ENCODE measurements at regions not wholly inside any gene's neighbourhood (a gene's known extent, or its start where the extent isn't known, plus 50 kb on each side); places are given as distances from the start of the nearest gene placed in this dataset.

DNA sequence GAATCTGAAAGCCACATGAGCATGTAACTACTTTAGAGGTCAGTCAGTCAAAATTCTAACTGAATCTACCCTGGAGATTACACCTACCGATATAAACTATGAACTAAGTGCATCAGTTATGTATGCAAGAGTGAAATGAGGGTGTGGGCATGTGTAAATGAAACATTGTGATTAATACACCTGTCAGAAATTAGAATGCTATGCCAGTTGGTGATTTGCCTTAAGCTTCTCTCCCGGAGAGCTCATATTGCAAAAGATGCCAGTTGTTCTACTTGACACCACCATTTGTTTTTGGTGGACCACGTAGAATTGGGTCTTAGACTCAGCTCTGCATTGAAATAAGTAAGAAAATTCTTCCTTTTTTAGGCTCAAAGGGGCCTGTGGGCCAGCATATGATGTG lies 91.0 kb upstream of the KBTBD8 start:
- ATAC-seq (no peak), DNase-seq (ENCODE audit: low read depth, low spot score) (no peak)
- H3K9ac ChIP-seq (ENCODE audit: low read length): no peak overlapping the region
- no peak overlapping the region for H3K4me3 ChIP-seq (replicated peaks in 1 of 2; ENCODE audit: low read depth in 1 of 2, low read length in 2 of 2)
- H3K79me2 ChIP-seq (ENCODE audit: insufficient read depth, low read length): no peaks in the 10 kb centered on the region
- H3K27me3 ChIP-seq (ENCODE audit: insufficient read depth, low read length): peaks cover 29% of the 10 kb centered on the region; the same call in 1 of the 2 replicates
- no TSS peak for BruUV-seq (replicated peaks)
- no peak overlapping the region for H3K4me2 ChIP-seq (ENCODE audit: low read length)
- ChIA-PET CTCF (no interaction called here), RAD21 (ENCODE audit: low non-redundant PET in 1 of 2, low total read pairs in 2 of 2, uncharacterized antibody in 2 of 2, unreplicated experiment in 2 of 2) (no interaction called here), POLR2A (no interaction called here)
- no peaks in the 10 kb centered on the region for H3K4me1 ChIP-seq (ENCODE audit: control insufficient read depth in 1 of 2, insufficient read depth in 2 of 2, low read length in 2 of 2)
- no peak overlapping the region for H2AFZ ChIP-seq (ENCODE audit: low read depth, low read length, poor library complexity, severe bottlenecking)
- TF ChIP-seq, protein P1, sequence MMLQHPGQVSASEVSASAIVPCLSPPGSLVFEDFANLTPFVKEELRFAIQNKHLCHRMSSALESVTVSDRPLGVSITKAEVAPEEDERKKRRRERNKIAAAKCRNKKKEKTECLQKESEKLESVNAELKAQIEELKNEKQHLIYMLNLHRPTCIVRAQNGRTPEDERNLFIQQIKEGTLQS (IDR thresholded peaks at IDR 0.05): no peak
- TF ChIP-seq SRF (IDR thresholded peaks at IDR 0.05; ENCODE audit: low read depth): no peak
- TF ChIP-seq POLR2AphosphoS5 (IDR thresholded peaks at IDR 0.05; ENCODE audit: low read depth, low read length): no peak
- no peak for TF ChIP-seq JUND (IDR thresholded peaks at IDR 0.05)
- H3K9me3 ChIP-seq (ENCODE audit: control insufficient read depth in 1 of 2, insufficient read depth in 1 of 2, low read depth in 1 of 2, low read length in 2 of 2): no peaks in the 10 kb centered on the region
- H3K27ac ChIP-seq (ENCODE audit: low read depth, low read length): no peak overlapping the region
- H4K20me1 ChIP-seq (ENCODE audit: insufficient read depth): no peaks in the 10 kb centered on the region
- no peaks in the 10 kb centered on the region for H3K9me2 ChIP-seq (ENCODE audit: insufficient read depth)
- H3K36me3 ChIP-seq (ENCODE audit: control insufficient read depth in 1 of 2, insufficient read depth in 2 of 2, low read length in 2 of 2): no peaks in the 10 kb centered on the region; a peak in 1 of 4 replicates
- intact Hi-C loops (cut with micrococcal nuclease): no loop called here

DNA sequence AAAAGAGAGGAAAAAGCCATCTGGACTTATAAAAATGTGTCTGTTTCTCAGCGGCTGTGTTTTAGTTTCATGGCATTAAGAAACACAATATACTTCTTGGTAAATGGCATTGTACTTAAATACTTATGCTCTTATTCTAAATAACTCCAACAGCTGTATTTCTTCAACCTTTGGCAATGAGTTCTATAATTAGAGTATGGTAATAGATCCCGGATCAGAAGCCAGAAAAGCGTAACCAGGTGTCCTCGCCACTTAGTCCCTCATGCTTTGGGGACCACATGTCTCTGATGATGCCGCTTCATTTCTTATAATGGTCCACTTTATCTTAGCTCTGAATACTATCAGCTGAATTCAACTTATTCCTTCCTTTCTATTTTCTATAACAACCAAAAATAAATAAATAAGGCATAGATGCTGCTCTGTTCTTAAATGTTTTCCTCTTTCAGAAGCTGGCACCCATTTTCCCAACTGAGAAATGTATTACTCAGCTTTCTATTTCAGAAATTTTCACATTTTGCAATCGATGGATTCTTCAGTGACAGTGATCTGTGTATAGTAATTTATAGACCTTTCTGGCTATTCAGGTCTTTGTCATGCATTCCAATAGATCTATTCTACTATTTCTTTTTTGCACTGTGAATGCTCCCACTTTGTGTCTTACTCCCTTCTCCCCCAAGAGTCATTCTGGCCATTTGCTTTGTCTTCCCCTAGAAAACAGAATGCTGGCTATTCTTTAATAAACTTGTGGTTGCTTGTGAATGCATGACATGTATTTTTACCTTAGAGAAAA lies 87.6 kb upstream of the KBTBD8 start:
- no peak for TF ChIP-seq ZFX (IDR thresholded peaks at IDR 0.05)
- Histone ChIP-seq H3K4me1 (ENCODE audit: control insufficient read depth in 1 of 2, insufficient read depth in 2 of 2, low read length in 2 of 2) (no peaks in the 10 kb centered on the region), H3K27ac (ENCODE audit: low read depth, low read length) (no peak overlapping the region), H4K20me1 (ENCODE audit: insufficient read depth) (no peaks in the 10 kb centered on the region), H3K9ac (ENCODE audit: low read length) (no peak overlapping the region), H3K9me3 (ENCODE audit: control insufficient read depth in 1 of 2, insufficient read depth in 1 of 2, low read depth in 1 of 2, low read length in 2 of 2) (no peaks in the 10 kb centered on the region), H3K79me2 (ENCODE audit: insufficient read depth, low read length) (no peaks in the 10 kb centered on the region), H3K9me2 (ENCODE audit: insufficient read depth) (no peaks in the 10 kb centered on the region), H3K4me2 (ENCODE audit: low read length) (no peak overlapping the region), H3K27me3 (ENCODE audit: insufficient read depth, low read length) (peaks cover 13% of the 10 kb centered on the region; the same call in 1 of the 2 replicates), H3K36me3 (ENCODE audit: control insufficient read depth in 1 of 2, insufficient read depth in 2 of 2, low read length in 2 of 2) (no peaks in the 10 kb centered on the region; a peak in 1 of 4 replicates), H3K4me3 (replicated peaks in 1 of 2; ENCODE audit: low read depth in 1 of 2, low read length in 2 of 2) (no peak overlapping the region), H2AFZ (ENCODE audit: low read depth, low read length, poor library complexity, severe bottlenecking) (no peak overlapping the region)
- CTCF ChIA-PET: no interaction called here
- BruUV-seq (replicated peaks): no TSS peak
- POLR2A ChIA-PET: no interaction called here
- DNase-seq (ENCODE audit: low read depth, low spot score): no peak
- no peak for ATAC-seq
- RAD21 ChIA-PET (ENCODE audit: low non-redundant PET in 1 of 2, low total read pairs in 2 of 2, uncharacterized antibody in 2 of 2, unreplicated experiment in 2 of 2): no interaction called here
- intact Hi-C loops (cut with micrococcal nuclease): no loop called here

Measured in HCT116 (cell line).